HG02678 (cell line): ENCODE measurements at regions not wholly inside any gene's neighbourhood (a gene's known extent, or its start where the extent isn't known, plus 50 kb on each side); places are given as distances from the start of the nearest gene placed in this dataset.

Experiments
- ATAC-seq: cut with Tn5 transposase; IDR thresholded peaks from one replicate; pipeline ENCODE4 v1.9.1; 2021; ENCODE audit warnings: mild to moderate bottlenecking, moderate library complexity; ENCODE audit not compliant: unreplicated experiment

DNA sequence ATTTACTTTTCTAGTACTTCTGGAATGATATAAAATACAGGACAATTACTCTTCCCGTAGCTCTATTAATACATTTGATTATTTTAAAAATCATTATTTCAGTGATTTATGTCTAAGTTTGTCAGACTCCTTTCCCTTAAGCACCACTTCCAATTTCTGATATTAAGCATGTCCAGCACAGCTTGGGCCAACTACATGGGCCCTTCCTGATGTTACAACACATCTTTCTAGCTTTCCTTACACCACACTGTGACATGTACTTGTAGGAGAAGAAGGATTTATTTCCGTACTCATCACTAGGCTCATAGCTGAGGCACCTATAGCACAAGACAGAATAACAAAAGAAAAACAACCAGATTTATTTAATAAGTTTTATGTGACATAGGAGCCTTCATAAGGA is 134.8 kb upstream of the HNRNPA3 start:
- ATAC-seq: no peak

DNA sequence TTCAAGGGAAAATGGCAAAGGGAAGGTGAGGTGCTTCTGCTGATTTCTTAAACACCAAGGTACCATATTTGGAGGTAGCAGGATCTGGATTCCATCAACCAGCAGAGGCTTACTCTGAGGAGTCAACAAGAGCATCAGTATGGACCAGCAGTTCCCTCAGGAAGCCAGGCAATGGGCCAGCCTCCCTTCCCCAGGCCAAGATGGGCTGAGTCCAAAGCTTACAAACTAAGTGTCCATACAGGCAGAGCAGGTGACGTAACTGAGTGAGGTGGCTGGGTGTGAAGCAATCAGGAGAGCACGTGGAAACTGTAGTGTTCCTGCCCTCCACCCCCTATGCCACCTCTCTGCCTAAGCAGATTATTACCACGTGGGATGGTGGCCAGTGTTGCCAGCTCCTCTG is 134.2 kb upstream of the HNRNPA3 start:
- no peak for ATAC-seq

DNA sequence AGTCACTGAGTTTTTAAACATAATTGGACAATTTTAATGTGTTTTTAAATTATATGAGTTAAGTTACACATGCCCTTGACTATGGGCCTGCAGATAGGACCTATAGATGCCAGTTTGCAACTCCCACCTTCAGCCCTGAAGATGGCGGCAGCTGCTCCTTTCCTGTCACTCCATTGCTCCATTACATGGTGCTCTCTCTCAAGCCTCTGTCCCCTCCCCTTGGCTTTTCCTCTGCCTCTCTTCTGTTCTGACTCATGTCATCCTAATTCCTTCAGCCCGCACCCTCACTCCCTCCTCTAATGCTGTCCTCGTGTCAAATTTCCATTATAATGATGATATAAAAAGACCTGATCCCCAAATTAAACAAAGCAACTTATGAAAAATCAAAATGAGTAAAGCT is 133.7 kb upstream of the HNRNPA3 start:
- ATAC-seq: no peak

DNA sequence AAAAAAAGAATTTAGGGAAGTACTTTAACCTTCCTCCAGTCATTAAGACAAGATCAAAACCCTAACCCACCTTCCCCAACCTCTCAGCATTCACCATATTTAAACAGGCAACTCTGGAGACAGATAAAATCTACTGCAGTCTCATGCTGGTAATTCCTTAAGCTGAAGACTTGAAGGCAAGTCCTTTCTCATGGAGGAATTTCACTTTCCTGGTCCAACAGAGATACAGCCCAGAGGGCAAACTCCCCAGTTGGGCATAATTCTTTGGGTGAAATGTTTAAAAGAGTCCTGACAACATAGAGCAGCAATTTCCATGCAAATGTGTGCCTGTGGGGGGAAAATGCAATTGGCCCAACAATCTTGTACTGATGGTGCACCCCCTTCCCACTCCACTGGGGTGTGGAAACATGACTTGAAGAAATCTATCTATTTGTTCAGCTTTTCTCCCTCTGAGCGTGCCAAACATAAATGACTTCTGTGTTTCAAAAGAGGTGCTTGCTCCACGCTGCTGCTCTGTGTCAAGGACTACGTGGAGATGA is 131.8 kb upstream of the HNRNPA3 start:
- no peak for ATAC-seq

DNA sequence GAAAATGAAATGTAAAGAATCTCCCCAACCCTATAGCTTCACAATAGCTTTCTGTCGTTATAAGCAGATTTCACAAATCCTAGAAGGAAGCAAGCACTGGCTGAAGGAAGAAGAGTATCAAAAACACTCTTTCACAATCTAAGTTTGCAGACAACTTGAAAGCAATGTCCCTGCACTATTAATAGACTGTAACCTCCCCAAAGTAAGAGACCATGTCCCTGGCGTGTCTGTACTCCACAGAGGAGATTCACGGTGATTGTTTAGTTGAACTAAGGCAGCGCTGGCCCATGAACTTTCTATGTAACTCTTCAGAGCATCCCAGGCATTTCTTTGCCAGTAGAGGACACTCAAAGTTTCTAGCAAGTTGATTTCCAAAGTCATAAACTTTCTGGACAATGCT is 128.0 kb upstream of the HNRNPA3 start:
- ATAC-seq: no peak

DNA sequence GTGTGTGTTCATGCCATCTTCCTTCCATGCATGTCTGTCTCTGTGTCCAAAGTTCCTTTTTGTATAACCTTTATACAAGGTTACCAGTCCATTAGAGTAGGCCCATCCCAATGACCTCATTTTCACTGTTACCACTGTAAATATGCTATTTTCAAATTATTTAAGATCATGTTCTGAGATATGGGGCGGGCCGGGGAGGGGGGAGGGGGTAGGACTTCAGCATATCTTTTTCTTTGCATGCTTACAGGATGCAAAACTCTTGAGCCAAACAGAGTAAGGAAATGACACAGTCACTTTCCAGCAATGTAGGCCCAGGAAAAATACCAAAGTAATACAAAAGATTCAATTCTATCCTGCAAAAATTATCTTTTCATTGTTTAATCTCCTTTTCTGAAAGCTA is 124.1 kb upstream of the HNRNPA3 start:
- no peak for ATAC-seq

DNA sequence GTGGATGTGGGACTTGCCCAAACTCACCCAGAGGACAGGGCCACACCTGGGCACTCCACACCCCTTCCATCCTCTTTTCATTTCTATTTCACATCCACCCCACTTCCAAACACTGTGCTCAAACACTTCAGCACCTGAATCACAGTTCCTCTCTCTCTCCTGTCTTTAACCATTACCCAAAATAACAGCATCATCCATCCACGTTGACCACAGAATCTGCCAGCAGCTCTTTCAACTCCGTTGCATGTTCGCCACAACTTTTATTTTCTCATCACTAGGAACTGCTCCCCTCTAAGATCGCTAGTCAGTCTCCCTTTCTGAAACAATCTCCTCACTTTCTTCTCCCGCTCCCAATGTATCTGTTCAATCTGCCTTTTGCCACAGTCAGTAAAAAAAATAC is 121.6 kb upstream of the HNRNPA3 start:
- no peak for ATAC-seq

DNA sequence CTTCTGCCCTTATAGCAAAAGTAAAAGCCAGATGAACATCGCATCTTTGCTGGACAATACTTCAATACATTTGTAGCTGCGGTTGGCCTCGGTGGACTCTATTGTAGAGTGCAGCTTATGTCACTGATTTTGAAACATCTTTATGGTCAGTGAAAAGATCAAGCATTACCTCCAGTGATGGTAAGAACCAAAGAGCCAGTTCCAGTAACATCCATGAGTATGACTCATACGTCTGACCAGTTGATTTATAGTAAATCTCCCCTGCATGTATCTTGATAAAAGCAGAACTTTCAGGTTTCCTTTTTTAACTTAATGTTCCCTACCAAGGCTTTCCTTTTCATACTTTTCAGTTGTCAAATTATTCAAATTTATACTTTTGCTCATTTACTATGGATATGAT is 119.2 kb upstream of the HNRNPA3 start:
- ATAC-seq: no peak

DNA sequence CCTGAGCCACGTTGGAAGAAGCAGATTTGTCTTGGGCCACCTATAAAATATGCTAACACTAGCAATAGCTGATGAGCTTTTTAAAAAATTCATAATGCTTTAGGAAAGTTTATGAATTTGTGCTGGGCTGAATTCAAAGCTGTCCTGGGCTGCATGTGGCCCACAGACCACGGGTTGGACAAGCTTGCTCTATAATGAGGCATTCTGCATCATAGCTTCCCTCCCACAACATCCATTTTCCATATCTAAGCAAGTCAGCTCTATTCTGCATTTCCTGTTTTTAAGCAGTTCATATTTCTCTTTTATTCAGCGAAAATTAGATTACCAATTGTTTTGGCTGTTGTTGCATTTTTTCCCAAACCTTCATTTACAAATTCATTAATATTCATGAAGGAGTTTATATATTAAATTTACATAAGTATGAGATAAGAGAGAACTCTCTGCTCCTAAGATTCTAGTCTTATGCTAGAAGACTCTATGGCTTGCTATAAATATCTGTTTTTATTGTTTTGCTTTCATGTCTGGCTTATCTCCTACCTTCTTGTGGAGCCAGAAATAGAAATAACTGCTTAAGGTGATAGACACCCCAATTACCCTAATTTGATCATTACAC is 114.5 kb upstream of the HNRNPA3 start:
- no peak for ATAC-seq

DNA sequence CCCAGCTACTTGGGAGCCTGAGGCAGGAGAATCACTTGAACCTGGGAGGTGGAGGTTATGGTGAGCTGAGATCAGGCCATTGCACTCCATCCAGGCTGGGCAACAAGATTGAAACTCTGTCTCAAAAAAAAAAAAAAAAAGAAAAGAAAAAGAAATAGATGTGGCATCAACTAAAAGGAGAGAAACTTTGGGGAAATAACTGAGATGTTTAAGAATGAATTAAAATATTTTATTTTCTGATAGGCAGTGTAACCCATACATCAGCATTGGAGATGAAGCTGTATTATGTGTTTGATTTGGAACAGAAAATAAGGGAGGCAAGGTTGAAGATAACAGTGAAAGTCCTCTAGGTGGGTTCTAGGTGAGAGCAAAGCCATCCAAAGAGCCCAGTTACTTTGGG is 110.7 kb upstream of the HNRNPA3 start:
- no peak for ATAC-seq

DNA sequence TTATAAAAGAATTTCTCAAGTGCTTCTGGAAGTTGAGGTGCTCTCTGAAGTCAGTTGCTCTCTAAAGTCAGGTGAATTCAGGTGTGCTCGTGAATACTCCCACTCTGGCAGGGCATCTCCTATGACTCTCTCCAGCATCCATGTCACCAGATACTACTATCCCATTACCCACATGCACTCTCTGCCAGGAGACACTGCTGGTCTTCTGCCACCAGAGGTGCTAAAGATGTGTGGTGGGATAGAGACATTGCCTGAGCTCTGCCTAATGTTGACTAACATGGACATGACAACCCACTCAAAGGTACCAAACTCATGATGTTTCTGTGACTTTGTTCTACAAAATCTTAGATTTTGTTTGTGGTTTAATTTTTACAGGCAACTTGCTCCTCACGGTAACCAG is 106.4 kb upstream of the HNRNPA3 start:
- ATAC-seq: peak; percentile 43

DNA sequence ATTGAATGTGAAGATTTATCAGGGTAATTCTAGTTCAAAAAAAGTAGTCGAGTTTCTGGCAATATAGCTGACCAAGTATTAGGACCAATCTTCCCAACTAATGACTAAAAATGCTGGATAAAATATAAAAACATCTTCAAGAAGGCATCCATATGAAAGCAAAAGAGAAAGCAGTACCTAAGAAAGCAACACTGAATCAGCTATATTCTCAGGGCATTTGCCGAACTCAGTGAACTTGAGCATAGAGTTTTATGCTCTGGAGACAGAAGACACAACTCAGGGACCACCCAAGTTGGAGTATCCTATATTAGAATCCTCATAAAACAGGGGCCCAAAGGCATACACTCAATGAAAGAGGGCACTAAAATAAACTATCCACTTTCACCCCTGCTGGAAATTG is 103.7 kb upstream of the HNRNPA3 start:
- no peak for ATAC-seq

DNA sequence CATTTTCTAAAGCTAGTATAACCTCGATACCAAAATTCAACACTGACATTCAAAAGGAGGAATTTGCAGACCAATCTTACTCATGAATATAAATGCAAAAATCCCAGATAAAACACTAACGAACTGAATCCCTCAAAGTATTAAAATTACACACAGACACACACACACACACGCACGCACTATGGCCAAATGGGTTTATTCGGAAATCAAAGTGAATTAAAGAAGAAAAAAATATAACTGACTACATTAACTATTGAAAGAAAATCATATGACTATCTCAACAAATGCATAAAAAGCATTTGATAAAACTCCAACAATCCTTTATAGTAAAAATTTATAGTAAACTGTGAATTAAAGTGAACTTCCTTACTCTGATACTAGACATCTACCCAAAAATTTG is 97.9 kb upstream of the HNRNPA3 start:
- ATAC-seq: no peak

DNA sequence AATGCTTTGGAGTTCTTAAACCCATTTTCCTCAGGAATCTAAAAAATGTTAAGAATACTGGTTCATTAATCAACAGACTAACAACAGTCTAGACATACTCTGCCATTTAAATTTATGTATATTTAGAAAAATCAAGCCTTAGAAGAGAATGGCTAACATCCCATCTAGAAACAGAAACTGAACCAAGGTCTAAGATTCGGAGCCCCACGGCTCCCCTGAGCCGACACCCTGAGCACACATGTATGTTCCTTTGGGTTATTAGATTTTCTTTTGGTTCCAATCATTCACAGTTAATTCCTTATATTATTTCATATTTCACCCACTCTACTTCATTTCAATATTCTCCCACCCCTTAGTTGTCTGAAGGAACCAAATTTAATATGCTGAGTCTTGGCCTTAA is 94.8 kb upstream of the HNRNPA3 start:
- no peak for ATAC-seq

DNA sequence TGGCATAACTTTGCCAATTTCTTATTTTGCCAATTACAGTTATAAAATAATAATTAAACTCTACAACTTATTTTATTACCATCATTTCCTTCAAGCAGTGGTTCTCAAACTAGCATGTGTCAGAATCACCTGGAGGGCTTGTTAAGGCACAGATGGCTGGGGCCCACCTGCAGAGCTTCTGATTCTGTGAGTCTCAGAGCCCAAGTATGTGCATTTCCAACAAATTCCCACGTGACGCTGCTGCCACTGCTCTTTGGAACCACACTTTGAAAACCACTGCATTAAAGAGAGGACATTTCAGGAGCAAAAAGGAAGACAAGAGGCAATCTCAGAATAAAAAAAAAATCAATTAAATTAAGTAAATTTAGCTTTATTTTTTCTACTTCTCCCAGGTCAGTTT is 94.0 kb upstream of the HNRNPA3 start:
- no peak for ATAC-seq

DNA sequence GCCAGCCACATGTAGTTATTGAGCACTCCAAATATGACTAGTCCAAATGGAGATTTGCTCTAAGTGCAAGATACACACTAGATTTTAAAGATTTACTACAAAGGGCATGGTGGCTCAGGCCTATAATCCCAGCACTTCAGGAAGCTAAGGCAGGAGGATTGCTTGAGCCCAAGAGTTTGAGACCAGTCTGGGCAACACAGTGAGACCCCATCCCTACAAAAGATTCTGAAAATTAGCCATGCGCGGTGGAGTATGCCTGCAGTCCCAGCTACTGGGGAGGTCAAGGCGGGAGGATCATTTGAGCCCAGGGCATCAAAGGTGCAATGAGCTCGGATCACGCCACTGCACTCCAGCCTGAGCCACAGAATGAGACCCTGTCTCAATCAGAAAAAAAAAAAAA is 93.5 kb upstream of the HNRNPA3 start:
- ATAC-seq: no peak

DNA sequence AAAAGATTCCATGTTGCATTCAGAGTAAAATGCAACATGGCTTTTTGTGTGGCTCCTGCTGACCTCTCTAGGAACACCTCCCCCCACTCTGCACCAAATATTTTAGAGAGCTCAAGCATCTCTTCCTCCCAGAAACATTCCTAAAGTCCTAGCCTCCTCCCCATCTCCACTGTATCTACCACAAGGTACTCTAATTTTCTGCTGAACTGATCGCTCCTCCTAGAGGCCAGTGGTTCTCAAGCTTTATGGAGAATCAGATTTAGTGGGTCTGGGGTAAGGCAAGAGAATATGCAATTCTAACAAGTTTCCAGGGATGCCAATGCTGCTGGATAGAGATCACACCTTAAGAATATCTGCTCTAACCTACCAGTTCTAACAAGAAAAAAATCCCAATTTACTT is 89.5 kb upstream of the HNRNPA3 start:
- no peak for ATAC-seq

DNA sequence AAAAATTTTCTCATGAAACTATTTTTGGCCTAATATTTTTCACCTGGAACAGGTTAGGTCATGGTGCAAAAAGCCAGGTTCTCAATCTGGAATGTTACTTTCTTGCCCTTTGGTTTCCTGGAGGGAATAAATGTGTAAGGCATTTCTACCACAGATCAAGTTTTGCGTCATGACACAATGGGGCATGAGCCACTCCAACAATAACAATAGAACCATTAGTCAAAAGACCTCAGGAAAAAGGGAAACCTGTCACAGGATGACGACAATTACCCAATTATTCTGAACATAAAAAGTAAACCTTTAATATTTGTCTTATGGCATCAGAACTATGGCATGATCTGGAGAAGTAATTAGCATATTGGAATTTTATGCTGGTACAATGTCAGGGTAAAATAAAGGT is 88.2 kb upstream of the HNRNPA3 start:
- no peak for ATAC-seq

DNA sequence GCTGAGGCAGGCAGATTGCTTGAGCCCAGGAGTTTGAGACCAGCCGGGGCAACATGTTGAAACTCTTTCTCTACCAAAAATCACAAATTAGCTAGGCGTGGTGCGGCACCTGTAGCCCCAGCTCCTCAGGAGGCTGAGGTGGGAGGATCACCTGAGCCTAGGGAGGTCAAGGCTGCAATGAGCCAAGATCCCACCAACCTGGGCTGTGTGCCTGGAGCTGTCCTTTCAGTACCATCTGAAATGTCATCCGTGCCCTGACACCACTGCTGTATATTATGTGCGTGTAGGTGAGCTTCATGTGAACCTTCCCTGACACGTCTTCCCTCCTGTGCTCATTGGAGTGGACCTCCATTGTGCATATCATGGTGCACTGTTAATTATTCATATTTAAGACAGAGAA is 84.8 kb upstream of the HNRNPA3 start:
- no peak for ATAC-seq

DNA sequence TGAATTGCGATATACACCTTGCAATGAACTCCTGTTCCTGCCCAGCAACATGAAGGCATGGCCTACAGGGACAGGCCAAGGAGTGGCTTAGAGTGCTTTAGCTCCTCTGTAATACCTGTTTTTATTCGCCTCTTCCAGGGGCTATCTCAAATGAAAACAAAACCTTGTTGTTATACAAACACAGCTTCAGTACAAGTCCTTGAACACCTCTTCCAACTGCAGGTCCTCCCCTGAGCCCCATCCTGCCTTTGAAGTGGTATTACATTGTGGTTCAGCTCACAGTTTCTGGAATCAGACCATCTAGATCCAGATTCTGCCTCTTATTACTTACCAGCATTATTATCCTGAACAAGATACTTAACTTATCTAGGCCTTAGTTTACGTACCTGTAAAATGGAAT is 83.0 kb upstream of the HNRNPA3 start:
- ATAC-seq: no peak

DNA sequence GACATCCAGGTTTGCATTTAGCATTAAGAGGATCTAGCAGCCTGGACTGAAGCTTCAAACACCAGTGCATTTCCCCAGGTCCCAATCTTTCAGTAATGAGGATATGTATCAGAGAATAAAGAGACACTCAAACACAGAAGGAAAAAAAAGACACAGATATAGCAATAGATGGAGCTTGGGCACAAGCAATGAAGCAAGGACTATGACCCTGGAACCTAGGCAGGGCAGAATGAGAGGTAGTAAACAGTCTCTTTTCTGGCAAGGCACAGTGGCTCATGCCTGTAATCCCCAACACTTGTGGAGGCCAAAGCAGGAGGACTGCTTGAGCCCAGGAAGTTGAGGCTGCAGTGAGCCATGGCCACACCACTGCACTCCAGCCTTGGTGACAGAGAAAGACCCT is 80.7 kb upstream of the HNRNPA3 start:
- ATAC-seq: no peak

DNA sequence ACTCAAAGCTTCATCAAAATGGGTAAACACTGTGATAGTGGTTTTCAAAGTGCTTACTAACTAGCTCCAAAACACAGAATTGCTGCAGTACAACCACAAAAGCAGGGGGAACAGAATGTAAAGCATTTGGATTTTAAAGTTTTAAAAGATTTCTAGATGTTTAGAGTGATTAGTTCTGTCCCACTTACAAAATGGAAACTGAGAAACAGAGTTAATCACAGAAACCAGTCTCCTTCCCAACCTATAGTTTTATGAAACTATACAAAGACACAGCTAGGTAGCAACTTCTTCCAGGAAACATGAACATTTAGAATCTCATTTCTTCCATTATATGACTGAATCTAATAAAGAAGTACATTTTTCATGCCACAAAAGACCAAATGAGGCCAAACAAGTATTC is 73.8 kb upstream of the HNRNPA3 start:
- no peak for ATAC-seq

DNA sequence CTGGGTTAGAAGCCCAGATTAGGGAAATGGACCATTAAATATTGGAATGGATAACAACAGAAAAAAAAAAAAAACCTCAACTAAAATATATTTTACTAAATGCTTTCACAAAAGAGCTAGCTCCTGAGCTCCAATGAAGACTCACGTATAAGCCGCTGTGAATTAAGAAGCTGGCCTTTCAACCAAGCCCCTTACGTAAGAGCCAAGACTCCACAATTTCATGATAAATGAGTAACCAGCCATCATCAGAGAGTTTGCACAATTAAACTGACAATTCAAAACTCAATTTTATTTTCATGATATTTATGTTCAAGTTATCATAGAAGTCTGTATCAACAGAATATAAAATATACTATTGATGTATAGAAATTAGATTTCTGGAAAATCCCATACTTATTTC is 70.7 kb upstream of the HNRNPA3 start:
- ATAC-seq: no peak
